ENCODE measurements at regions not wholly inside any gene's neighbourhood (a gene's known extent, or its start where the extent isn't known, plus 50 kb on each side); places are given as distances from the start of the nearest gene placed in this dataset.
"Not testable (repeated sequence)": the region's sequence is repeated elsewhere in the genome, so short reads cannot be mapped to it uniquely, and the experiment has no call there.

DNA sequence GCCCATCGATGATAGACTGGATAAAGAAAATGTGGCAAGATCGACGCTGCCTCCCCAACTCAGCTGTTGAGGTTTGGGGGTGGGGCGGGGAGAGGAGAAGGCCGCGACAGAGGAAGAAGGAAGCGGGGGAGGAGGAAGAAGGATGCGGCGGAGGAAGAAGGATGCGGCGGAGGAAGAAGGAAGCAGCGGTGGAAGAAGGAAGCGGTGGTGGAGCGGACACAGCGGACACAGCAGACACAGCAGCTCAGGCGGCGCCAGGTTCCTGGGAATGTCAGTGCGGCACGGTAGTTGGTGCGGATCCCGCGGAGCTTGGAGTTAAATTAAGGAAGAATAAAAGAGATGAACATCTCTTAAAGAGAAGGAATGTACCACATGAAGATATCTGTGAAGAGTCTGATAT lies 163.9 kb upstream of the NT5E start:
- no peak for DNase-seq (ENCODE audit: low read depth in 2 of 3, low spot score in 2 of 3)

DNA sequence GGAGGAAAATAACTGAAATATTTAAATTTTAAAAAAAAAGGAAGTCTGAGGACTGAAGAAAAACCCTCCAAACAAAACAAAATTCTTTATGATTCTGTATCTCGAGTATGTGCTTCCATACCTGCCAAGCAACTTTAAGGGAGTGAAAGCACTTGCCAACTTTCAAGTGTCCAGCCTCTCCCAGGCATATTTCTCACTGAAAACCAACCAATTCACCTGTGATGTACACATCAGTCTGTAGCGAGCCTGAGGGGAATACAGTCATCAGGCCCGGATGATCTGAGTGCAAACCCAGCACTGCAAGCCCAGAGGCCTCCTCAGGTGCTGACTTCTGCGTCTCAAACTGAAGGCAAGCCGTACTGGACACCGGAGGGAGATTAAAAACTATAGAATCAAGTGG lies 164.8 kb upstream of the NT5E start:
- no peak for DNase-seq (ENCODE audit: low read depth in 2 of 3, low spot score in 2 of 3)

DNA sequence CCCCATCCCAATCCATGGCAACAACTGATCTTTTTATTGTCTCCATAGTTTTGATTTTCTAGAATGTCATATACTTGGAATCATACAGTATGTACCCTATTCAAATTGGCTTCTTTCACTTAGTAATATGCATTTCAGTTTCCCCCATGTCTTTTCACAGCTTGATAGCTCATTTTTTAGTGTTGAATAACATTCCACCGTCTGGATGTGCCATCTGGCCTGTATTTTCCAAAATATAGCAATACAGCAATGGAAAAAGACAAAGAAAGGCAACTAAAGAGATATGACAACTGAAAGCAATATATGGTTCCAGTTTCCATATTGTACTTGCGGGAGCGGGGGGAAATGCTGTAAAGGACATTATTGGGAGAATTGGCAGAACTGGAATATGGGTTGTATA lies 166.4 kb upstream of the NT5E start:
- DNase-seq (ENCODE audit: low read depth in 2 of 3, low spot score in 2 of 3) = no peak

DNA sequence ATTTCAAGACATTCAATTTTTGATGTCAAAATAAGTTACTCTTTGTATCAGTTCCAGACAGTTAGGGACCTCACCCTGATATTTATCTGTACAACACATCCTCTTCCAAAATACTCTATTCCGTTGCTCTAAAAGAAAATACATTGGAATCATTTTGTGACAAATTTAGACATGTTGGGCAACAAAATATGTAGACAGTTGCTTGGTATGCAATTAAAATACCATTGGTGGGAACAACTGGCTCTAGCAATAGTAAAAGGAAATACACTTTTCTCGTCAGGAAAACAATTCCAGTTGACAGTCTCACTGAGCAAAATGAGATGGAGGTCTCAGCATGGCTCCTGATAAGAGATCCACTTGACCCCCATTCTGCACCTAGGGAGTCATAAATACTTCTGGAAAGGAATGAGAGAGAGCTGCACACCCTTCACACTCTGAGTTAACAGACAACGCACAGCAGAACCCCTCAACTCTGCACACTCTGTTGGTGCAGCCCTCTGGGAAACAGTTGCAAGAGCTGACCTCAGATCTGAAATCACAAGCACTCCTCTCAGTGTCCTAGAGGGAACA lies 171.3 kb upstream of the NT5E start:
- no peak for DNase-seq (ENCODE audit: low read depth in 2 of 3, low spot score in 2 of 3)

DNA sequence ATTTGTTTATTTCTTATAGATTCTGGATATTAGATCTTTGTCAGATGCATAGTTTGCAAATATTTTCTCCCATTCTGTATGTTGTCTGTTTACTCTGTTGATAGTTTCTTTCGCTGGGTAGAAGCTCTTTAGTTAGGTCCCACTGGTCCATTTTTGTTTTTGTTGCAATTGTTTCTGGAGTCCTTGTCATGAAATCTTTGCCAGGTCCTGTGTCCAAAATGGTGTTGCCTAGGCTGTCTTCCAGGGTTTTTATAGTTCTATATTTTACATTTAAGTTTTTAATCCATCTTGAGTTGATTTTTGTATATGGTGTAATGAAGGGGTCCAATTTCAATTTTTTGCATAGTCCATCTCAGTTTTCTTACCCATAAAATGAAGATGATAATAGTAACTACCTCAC lies 173.9 kb upstream of the NT5E start:
- not testable (repeated sequence) for DNase-seq (ENCODE audit: low read depth in 2 of 3, low spot score in 2 of 3)

DNA sequence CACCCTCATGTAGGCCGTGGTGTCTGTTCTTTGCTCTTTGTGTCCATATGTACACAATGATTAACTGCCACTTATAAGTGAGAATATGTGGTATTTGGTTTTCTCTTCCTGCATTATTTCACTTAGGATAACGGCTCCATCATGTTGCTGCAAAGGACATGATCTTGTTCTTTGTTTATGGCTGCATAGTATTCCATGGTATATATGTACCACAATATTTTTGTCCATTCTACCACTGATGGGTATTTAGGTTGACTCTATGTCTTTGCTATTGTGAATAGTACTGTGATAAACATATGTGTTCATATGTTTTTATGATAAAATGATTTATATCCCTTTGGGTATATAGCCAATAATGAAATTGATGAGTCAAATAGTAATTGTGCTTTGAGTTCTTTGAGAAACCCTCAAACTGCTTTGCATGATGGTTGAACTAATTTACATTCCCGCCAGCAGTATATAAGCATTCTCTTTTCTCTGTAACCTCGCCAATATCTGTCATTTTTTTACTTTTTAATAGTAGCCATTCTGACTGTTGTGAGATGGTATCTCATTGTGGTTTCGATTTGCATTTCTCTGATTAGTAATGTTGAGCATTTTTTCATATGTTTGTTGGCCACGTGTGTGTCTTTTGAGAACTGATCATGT lies 174.4 kb upstream of the NT5E start:
- no peak for DNase-seq (ENCODE audit: low read depth in 2 of 3, low spot score in 2 of 3)

DNA sequence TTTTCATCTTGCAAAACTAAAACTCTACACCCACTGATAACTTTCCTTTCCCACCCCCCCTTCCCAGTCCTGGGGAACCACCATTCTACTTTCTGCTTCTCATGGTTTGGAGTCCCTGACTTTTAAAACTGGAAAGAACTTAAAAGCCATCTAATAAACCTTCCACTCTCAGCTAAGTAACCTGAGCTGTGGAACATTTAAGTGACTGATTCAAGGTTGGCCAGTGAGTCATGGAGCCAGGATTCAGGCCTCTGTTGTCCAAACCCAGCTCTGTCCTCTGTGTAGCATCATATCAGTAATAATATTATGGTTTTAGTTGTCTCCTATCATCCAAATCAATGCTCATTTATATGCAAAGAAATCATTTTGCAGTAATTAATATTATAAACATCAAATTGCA lies 176.0 kb upstream of the NT5E start:
- no peak for DNase-seq (ENCODE audit: low read depth in 2 of 3, low spot score in 2 of 3)

DNA sequence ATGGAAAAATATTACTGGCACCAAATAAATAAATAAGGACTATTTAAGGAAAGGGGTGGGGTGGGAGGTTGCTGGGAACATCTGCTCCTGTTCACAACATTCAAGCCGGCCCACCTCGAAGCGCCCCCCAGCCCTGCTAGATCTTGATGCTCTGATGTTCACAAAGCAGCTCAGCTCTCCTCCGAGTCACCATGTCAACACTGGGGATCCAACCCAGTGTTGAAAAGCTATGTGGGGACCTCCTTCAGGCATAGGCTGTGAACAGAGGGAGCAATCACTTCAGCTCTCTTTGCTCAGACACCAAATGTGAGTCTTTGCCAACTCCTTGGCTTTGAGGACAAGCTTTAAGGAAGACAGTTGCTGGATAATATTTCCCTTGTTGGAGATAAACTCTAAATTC lies 176.8 kb upstream of the NT5E start:
- DNase-seq (ENCODE audit: low read depth in 2 of 3, low spot score in 2 of 3) = no peak

DNA sequence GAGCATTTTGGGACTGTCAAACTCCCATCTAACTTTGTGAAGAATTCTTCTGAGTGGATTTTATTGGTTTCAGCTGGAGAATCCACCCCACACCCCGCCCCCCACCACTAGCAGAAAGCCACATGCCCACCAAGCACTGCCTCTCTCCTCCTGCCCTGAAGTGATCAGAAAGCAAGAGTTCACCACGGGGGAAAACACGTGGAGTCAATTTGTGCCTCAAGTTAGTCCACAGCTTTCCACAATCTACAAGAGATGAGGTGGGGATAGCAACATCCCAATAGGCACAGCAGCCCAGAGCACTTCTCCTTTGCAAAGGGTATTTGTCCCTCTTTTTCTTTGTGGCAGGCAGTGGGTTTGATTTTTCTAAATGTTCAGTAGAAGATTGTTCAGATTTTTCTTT lies 177.3 kb upstream of the NT5E start:
- no peak for DNase-seq (ENCODE audit: low read depth in 2 of 3, low spot score in 2 of 3)

DNA sequence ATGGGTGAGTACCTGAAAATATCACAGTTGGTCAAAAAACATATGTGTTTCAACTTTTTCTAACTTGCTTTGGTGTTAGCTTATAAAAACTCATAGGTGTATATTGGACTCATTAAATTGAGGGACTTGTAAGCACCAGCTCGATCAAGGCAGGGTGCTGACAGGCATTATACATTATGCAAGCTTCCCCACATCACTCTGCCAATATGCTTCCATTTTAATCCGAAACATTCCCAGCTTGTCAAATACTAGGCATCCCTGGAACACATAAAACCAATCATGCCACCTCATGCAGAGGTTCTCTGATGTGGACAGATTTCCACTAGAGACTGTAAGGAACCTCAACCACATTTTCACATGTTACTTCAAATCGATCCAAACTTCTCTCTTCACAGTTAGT lies 187.3 kb upstream of the NT5E start:
- no peak for DNase-seq (ENCODE audit: low read depth in 2 of 3, low spot score in 2 of 3)

DNA sequence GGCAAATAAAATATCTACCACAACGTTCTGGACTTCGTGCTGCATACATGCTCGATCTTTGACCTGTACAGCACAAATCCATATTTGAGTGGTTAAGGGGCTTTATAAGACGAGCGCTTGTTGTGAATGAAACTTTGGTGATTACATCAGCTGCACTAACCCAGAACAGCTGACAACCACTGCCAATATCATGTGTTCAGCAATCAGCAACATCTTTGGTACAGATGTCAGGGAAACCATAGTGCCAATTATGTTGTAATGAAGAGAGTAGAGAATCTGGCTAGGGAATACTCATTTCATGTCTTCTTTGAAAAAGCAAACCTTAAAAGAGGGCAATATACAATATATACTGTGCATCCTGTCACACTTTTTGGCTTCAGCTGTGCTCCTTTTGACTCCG lies 188.6 kb upstream of the NT5E start:
- DNase-seq (ENCODE audit: low read depth in 2 of 3, low spot score in 2 of 3) = no peak

DNA sequence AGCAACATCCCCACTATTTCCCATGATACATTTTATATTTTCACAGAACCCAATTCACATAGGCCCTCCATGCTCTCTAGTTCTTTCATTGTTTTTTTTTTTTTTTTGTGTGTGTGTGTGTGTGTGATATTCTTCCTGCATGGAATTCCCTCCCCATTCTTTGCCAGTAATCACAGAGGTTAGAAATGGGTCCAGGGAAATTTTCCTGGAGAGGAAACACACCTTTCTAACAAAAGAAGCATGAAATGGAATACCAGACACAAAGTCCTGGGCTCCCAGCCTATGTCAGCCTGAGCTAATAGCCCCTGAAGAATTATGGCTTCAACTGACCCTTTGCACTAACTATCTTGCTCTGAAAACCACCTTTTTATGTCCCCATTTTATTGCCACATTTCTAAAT lies 194.2 kb upstream of the NT5E start:
- DNase-seq (ENCODE audit: low read depth in 2 of 3, low spot score in 2 of 3) = no peak

DNA sequence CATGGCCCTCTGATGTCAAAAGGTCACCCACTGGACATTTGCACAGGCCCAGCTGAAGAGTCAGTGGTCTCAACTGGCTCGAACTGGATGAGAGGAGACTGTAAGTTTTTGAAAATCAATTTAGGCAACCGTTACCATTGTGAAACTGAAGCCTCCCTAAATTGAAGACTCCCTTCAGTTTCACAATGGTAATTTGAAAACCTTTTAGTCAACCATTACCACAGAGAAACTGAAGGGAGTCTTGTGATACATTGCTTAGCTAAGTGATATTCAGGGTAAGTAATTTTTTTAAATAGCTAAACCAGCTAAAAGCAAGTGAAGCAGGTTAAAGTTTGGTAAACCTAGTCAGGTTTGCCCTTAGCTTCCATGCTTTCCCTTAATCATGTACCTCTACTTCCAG lies 197.3 kb upstream of the NT5E start:
- no peak for DNase-seq (ENCODE audit: low read depth in 2 of 3, low spot score in 2 of 3)

DNA sequence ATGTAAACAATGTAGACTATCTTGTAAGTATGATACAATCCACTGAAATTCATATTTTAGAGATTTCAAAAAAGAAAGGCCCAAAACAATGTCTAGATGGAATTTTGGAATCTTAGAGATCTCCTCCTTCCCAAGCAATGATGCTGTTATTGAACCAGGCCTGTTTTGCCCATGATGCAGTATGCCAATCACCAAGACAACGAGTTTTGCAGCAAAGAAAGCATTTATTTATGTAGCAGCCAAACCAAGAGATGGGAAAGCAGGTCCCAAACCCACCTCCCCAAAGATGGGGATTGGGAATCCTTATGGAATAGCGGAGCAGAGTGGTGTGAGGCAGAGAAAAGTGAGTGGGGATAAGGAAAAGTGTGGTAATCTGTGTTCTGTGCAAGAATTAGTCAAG lies 197.8 kb upstream of the NT5E start:
- DNase-seq (ENCODE audit: low read depth in 2 of 3, low spot score in 2 of 3) = no peak

DNA sequence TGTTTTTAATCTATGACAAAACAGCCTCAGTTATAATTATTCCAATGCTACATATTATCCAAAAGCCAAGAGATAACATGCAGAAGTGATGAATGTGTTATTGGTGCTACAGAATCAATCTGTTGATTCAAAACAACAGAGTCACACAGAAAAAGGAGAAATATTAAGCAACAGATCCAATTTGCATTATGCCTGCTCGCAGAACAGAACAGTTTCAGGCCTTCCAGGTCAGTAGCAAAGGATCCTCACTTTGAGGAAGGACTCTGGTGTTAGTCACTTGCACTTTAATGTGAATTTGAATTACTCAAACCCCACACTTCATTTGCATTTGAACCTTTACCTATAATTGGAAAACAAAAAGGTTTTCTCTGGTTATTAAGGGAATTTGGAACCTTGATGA lies 198.6 kb upstream of the NT5E start:
- no peak for DNase-seq (ENCODE audit: low read depth in 2 of 3, low spot score in 2 of 3)

DNA sequence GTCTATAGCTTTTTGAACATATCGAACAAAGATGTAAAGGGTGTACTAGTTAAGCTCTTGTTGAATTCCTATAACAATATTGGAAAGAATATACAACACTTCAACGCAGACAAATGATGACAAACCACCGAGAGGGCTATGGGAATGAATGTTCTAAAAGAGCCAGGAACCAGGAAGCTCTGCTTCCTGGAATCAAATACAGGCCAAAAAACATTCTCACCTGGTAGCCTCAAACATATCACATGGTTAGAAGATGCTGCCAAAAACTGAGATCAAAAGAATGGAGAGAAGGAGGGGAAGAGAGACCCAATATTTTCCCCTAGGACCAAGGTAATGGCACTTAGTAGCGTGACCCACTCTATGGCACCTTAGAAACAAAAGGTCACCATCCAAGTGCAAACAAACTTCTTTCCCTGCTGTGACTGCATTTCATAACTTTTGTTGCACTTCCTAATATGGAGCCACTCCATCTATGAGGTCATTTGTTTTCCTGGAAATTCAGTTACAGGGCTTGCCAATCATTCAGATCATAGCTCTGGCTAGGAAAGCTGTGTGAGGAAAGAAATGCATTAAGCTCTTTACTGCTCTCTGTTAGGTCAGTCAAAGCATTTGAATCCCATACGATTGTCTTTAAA lies 199.2 kb upstream of the NT5E start:
- no peak for DNase-seq (ENCODE audit: low read depth in 2 of 3, low spot score in 2 of 3)

DNA sequence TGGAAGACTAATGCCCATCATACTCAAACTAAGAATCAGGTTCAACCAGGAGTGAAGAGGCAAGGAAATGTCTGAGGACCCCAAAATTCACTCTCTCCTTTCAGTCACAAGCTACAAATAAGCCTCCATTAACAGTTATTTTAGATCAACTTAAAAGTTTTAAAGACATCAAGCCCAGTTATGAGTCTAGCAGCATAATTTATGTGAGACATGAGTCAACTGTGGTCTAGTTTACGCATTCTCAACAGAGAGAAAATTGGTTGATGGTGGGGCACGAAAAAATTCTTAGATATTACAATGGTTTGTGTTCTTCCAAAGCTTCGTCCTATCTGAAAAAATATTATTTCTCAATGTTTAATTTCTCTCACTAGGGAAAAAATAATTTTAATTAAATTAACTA lies 204.9 kb upstream of the NT5E start:
- no peak for DNase-seq (ENCODE audit: low read depth in 2 of 3, low spot score in 2 of 3)

DNA sequence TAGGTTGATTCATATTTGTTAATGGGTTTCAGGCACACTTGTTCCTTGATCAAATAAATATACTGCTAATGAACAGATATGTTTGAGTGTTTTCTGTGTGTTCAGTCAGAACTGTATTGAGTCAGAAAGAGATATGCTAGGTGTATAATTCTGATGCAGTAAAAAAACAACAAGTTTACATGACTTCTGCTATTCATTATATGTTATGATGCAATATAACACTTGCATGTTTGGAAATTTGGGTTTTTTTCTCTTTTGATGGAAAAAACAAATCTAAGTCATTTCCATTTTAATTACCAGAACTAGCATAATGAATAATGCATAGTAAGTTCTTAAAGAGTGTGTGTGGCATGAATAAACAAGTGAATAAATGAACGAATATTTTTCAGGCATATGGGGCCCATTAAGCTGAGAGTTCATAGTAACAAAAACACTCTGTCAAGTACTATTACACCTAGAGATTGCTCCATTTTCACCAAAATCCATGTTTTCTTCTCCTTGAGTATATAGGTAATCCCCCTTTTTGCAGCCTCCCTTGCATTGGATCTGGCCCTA lies 208.3 kb upstream of the NT5E start:
- DNase-seq (ENCODE audit: low read depth in 2 of 3, low spot score in 2 of 3) = no peak

DNA sequence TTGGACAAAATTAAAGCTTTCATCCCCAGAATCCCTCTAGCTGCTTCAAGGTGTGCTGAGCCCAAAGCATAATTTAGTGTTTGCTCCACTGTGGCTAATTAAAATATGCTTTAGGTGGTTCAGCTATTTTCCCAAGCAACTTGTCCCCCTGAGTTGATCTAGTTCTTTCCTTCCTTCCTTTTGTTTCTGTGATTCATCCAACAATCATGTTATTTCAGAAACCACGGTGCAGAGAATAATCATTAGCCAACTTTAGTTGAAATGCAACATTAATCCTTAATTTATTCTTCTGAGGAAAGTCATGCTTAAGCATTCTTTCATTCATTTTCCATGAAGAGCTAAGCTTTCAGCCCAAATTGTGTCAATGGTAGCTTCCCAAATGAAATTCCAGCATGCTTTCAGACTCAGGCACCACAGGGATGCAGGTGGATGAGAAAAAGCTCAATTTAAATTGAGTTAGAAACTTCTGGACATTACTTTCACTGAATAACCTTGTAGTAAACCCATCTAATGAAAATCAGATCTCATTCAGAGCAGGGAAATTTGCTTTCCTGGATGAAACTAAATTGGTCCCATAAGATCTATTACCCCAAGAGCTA lies 209.0 kb upstream of the NT5E start:
- no peak for DNase-seq (ENCODE audit: low read depth in 2 of 3, low spot score in 2 of 3)

DNA sequence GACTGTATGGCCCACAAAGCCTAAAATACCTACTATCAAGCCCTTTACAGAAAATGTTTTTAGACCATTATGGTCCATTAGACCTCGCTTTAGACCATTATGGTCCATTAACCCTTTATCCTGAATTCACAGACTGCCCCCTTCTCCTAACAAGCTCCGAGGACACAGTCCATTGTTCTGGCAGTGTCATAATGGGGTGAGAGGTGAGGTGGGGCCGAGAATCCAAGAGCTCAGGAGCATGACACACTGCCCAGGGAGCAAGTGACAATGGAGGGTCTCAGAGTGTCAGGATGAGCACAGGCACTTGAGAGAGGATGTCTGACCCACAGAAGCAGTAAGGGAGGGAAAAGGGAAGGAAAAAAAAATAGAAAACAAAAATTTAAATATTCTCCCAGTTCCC lies 212.4 kb upstream of the NT5E start:
- no peak for DNase-seq (ENCODE audit: low read depth in 2 of 3, low spot score in 2 of 3)

DNA sequence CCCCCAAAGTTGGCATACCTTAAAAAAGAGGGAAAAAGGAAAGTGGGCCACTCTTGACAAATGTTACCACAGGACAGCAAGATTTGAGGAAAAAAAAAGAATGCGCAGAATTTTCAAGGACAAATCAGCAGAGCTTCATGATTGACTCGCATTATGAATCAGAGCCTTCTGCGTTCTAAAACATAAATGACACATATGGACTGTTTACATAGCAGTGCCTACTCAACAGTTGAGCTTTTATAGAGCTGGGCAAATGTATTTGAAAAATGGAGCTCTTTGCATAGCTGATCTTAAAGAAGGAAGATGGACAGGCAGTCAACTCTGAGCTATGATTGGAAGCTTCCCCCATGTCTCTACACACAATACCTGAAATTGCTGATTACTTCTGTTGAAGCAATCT lies 213.2 kb upstream of the NT5E start:
- DNase-seq (ENCODE audit: low read depth in 2 of 3, low spot score in 2 of 3) = no peak

DNA sequence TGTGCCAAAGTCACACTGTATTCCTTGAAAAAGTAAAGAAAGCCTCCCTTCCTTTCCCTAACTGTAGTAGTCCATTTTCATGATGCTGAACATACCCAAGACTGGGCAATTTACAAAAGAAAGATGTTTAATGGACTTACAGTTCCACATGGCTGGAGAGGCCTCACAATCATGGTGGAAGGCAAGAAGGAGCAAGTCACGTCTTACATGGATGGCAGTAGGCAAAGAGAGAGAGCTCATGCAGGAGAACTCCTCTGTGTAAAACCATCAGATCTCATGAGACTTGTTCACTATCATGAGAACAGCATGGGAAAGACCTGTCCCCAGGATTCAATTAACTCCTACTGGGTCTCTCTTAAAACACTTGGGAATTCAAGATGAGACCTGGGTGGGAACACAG lies 222.5 kb upstream of the NT5E start:
- DNase-seq (ENCODE audit: low read depth in 2 of 3, low spot score in 2 of 3) = not testable (repeated sequence)

Measured in activated CD8-positive, alpha-beta memory T cell treated with anti-CD3 and anti-CD28 coated beads for 48 hours (primary cell).